ENCODE measurements at regions not wholly inside any gene's neighbourhood (a gene's known extent, or its start where the extent isn't known, plus 50 kb on each side); places are given as distances from the start of the nearest gene placed in this dataset.

GRCh38 chr9:115689331-115689730 lies 464.3 kb upstream of the PAPPA start:
- Histone ChIP-seq H4K8ac (replicated peaks; ENCODE audit: insufficient read length, low read depth, low read length) (no peak overlapping the region), H3K4me2 (ENCODE audit: insufficient read depth, insufficient read length, low read length) (no peak overlapping the region), H2BK5ac (ENCODE audit: insufficient read length, low read length) (no peak overlapping the region), H3K79me2 (ENCODE audit: insufficient read depth, low read length) (no peaks in the 10 kb centered on the region), H3K14ac (ENCODE audit: insufficient read depth, low read length) (no peak overlapping the region), H3T11ph (ENCODE audit: low read length) (no peak overlapping the region), H3K27me3 (ENCODE audit: insufficient read depth, low read length) (no peaks in the 10 kb centered on the region), H3K56ac (ENCODE audit: insufficient read length, low read depth, low read length) (no peak overlapping the region), H3K23ac (ENCODE audit: insufficient read length, low read depth, low read length) (no peak overlapping the region), H2BK15ac (ENCODE audit: low read depth, low read length) (no peak overlapping the region), H2BK12ac (ENCODE audit: insufficient read length, low read depth, low read length) (no peak overlapping the region), H4K91ac (ENCODE audit: insufficient read length, low read depth, low read length) (no peak overlapping the region), H2AFZ (ENCODE audit: low read length) (no peak overlapping the region), H3K79me1 (ENCODE audit: insufficient read depth, low read depth, low read length, poor library complexity, severe bottlenecking) (no peaks in the 10 kb centered on the region), H4K20me1 (ENCODE audit: control insufficient read depth, insufficient read depth, insufficient read length) (no peaks in the 10 kb centered on the region), H2BK120ac (ENCODE audit: low read depth, low read length, poor library complexity, severe bottlenecking) (no peak overlapping the region), H2BK20ac (ENCODE audit: low read depth, low read length, poor library complexity, severe bottlenecking) (no peak overlapping the region), H3K4me1 (ENCODE audit: insufficient read depth, low read length) (no peaks in the 10 kb centered on the region), H3K9ac (ENCODE audit: extremely low read depth, insufficient read length, low read length) (no peak overlapping the region), H3K23me2 (ENCODE audit: insufficient read length, low read depth, low read length, poor library complexity, severe bottlenecking) (no peaks in the 10 kb centered on the region), H3K18ac (ENCODE audit: insufficient read length, low read depth, low read length) (no peak overlapping the region), H4K5ac (ENCODE audit: insufficient read length, low read depth, low read length) (no peak overlapping the region), H3K27ac (ENCODE audit: insufficient read length, low read depth, low read length) (no peak overlapping the region), H3K9me3 (ENCODE audit: control insufficient read depth, low read depth, low read length) (no peaks in the 10 kb centered on the region), H2AK5ac (ENCODE audit: insufficient read length, low read length) (no peak overlapping the region), H3K4ac (ENCODE audit: low read depth, low read length) (no peak overlapping the region)
- no CpG with 5 or more reads among the region's 1 CpG for WGBS (ENCODE audit: extremely low coverage, insufficient read length, low lambda C conversion rate)
- H3K36me3 Mint-ChIP-seq (ENCODE audit: insufficient read depth in 1 of 3, low read depth in 3 of 3) = no peaks in the 10 kb centered on the region; a peak in 1 of 7 replicates
- H3K27ac Mint-ChIP-seq = no peak overlapping the region
- no peak overlapping the region for H3K4me3 Mint-ChIP-seq
- H3K9me3 Mint-ChIP-seq = no peaks in the 10 kb centered on the region
- TF ChIP-seq CTCF (conservative IDR thresholded peaks at IDR 0.05) = no peak
- peaks cover 3% of the 10 kb centered on the region in 2 experiments; a peak in 2 of 4 replicates for H3K4me1 Mint-ChIP-seq
- no peak for DNase-seq
- H3K27me3 Mint-ChIP-seq (ENCODE audit: low read depth) = no peaks in the 10 kb centered on the region
